IMR-90 (cell line): ENCODE measurements at regions not wholly inside any gene's neighbourhood (a gene's known extent, or its start where the extent isn't known, plus 50 kb on each side); places are given as distances from the start of the nearest gene placed in this dataset.

Experiments used
- ATAC-seq: fragments of 200-7000 bp; cut with Tn5 transposase; 2 replicates; pipeline ENCODE4 v1.9.1; 2020; ENCODE audit warnings: low read depth, mild to moderate bottlenecking, moderate library complexity
- BruUV-seq: library from RNA; stranded (reverse); fragments of 400-500 nt; replicated peaks from 2 replicates; lab custom pipeline; 2021; lab: Mats Ljungman, UMichigan
- CTCF ChIA-PET: fragments of 300-600 bp; formaldehyde crosslinking; extraction: SDS; loops from one replicate; lab custom pipeline; 2021; ENCODE audit warnings: antibody characterized with exemption; lab: Yijun Ruan, JAX
- POLR2A ChIA-PET: fragments of 300-600 bp; sonication (Branson Sonifier 250); formaldehyde crosslinking; loops from one replicate; lab custom pipeline; 2022; ENCODE audit warnings: antibody characterized with exemption; ENCODE audit not compliant: unreplicated experiment; lab: Charles Lee
- DNase-seq: peaks from one replicate; pipeline ENCODE4 v3.0.0; 2013
- H2AFZ ChIP-seq: replicated peaks from 2 replicates; pipeline ENCODE3; 2013; ENCODE audit warnings: low read length, mild to moderate bottlenecking; ENCODE audit not compliant: poor library complexity
- H2AK5ac ChIP-seq: 2 replicates; pipeline ENCODE4 v1.6.1; 2013; ENCODE audit warnings: low read depth, low read length, inconsistent platforms
- H2AK9ac ChIP-seq: replicated peaks from 2 replicates; pipeline ENCODE3; 2013; ENCODE audit warnings: mild to moderate bottlenecking, low read depth, low read length, moderate library complexity; ENCODE audit not compliant: poor library complexity
- H2BK120ac ChIP-seq: 2 replicates; pipeline ENCODE4 v1.6.1; 2013; ENCODE audit warnings: low read depth, low read length, inconsistent platforms
- H2BK15ac ChIP-seq: 3 replicates; pipeline ENCODE4 v1.6.1; 2013; ENCODE audit warnings: low read depth, low read length, inconsistent platforms
- H2BK20ac ChIP-seq: 2 replicates; pipeline ENCODE4 v1.6.1; 2013; ENCODE audit warnings: low read depth, mild to moderate bottlenecking, inconsistent platforms, low read length, moderate library complexity
- H2BK5ac ChIP-seq: 2 replicates; pipeline ENCODE4 v1.6.1; 2013; ENCODE audit warnings: mild to moderate bottlenecking, low read depth, low read length, inconsistent platforms; ENCODE audit not compliant: poor library complexity, severe bottlenecking
- H3K14ac ChIP-seq: replicated peaks from 2 replicates; pipeline ENCODE4 v1.6.1; 2013; ENCODE audit warnings: low read depth, low read length, inconsistent platforms
- H3K18ac ChIP-seq: 2 replicates; pipeline ENCODE4 v1.6.1; 2013; ENCODE audit warnings: low read depth, low read length, control low read depth
- H3K23ac ChIP-seq: 2 replicates; pipeline ENCODE4 v1.6.1; 2013; ENCODE audit warnings: low read depth, low read length, inconsistent platforms
- H3K27ac ChIP-seq: 2 replicates; pipeline ENCODE4 v1.5.1; 2013; ENCODE audit warnings: mild to moderate bottlenecking, control low read depth, low read length; ENCODE audit not compliant: insufficient read depth
- H3K27me3 ChIP-seq: 2 replicates; pipeline ENCODE4 v1.6.1; 2013; ENCODE audit warnings: low read length; ENCODE audit not compliant: control insufficient read depth, insufficient read depth
- H3K36me3 ChIP-seq: 2 replicates; pipeline ENCODE4 v1.6.1; 2013; ENCODE audit warnings: low read length, mixed read lengths; ENCODE audit not compliant: control insufficient read depth, insufficient read depth
- H3K4ac ChIP-seq: 2 replicates; pipeline ENCODE4 v1.6.1; 2013; ENCODE audit warnings: low read depth, low read length, inconsistent platforms
- H3K4me1 ChIP-seq: 2 replicates; pipeline ENCODE4 v1.6.1; 2013; ENCODE audit warnings: low read length, mixed read lengths; ENCODE audit not compliant: control insufficient read depth, insufficient read depth
- H3K4me2 ChIP-seq: 2 replicates; pipeline ENCODE4 v1.6.1; 2013; ENCODE audit warnings: low read depth, mild to moderate bottlenecking, control low read depth, low read length, moderate library complexity
- H3K4me3 ChIP-seq: 2 replicates; pipeline ENCODE4 v1.5.1; 2013; ENCODE audit warnings: low read depth, mild to moderate bottlenecking, control low read depth, low read length, moderate library complexity; ENCODE audit not compliant: insufficient read depth
- H3K56ac ChIP-seq: 2 replicates; pipeline ENCODE4 v1.6.1; 2013; ENCODE audit warnings: low read length, inconsistent platforms; ENCODE audit not compliant: insufficient read depth; ENCODE audit errors: extremely low read depth
- H3K79me1 ChIP-seq, 2 experiments: 2 replicates each; pipeline ENCODE4 v1.6.1; 2013; ENCODE audit warnings: low read length in 2 of 2, inconsistent platforms in 1 of 2, low read depth in 1 of 2
- H3K9ac ChIP-seq: 2 replicates; pipeline ENCODE4 v1.6.1; 2013; ENCODE audit warnings: low read depth, low read length, control low read depth
- H3K9me1 ChIP-seq: 2 replicates; pipeline ENCODE4 v1.6.1; 2013; ENCODE audit warnings: low read length, inconsistent platforms; ENCODE audit not compliant: insufficient read depth
- H3K9me3 ChIP-seq: 2 replicates; pipeline ENCODE4 v1.6.1; 2013; ENCODE audit warnings: low read length; ENCODE audit not compliant: control insufficient read depth, insufficient read depth
- H4K20me1 ChIP-seq: 2 replicates; pipeline ENCODE4 v1.6.1; 2013; ENCODE audit warnings: low read length, inconsistent platforms; ENCODE audit not compliant: insufficient read depth
- H4K5ac ChIP-seq: 2 replicates; pipeline ENCODE4 v1.6.1; 2013; ENCODE audit warnings: mild to moderate bottlenecking, low read depth, low read length, control low read depth
- H4K8ac ChIP-seq, 2 experiments: 2 replicates each; pipeline ENCODE4 v1.6.1; 2013; ENCODE audit warnings: low read depth in 2 of 2, low read length in 2 of 2, control low read depth in 1 of 2, inconsistent platforms in 1 of 2
- H4K91ac ChIP-seq: 2 replicates; pipeline ENCODE4 v1.6.1; 2013; ENCODE audit warnings: low read depth, low read length, inconsistent platforms; ENCODE audit not compliant: insufficient read depth
- BHLHE40 ChIP-seq: fragments of 150-350 bp; IDR thresholded peaks from 2 replicates; pipeline ENCODE4 v1.6.1; 2016; ENCODE audit warnings: mild to moderate bottlenecking, low read depth, low read length
- CEBPB ChIP-seq: IDR thresholded peaks from 2 replicates; pipeline ENCODE4 v1.6.1; 2012; ENCODE audit warnings: low read depth, low read length, improper control_type of control experiment
- CHD1 ChIP-seq: IDR thresholded peaks from 2 replicates; pipeline ENCODE4 v1.6.1; 2012; ENCODE audit warnings: low read depth, low read length, improper control_type of control experiment
- FOS ChIP-seq: fragments of 150-350 bp; IDR thresholded peaks from 2 replicates; pipeline ENCODE4 v1.6.1; 2016; ENCODE audit warnings: low read depth, low read length
- MAFK ChIP-seq: IDR thresholded peaks from 2 replicates; pipeline ENCODE4 v1.6.1; 2012; ENCODE audit warnings: low read depth, low read length, improper control_type of control experiment
- MAZ ChIP-seq: IDR thresholded peaks from 2 replicates; pipeline ENCODE4 v1.6.1; 2012; ENCODE audit warnings: low read depth, mild to moderate bottlenecking, low read length, improper control_type of control experiment, moderate library complexity, borderline replicate concordance
- MXI1 ChIP-seq: IDR thresholded peaks from 2 replicates; pipeline ENCODE4 v1.6.1; 2012; ENCODE audit warnings: low read depth, mild to moderate bottlenecking, low read length, moderate library complexity, borderline replicate concordance
- NFE2L2 ChIP-seq: fragments of 150-350 bp; IDR thresholded peaks from 2 replicates; pipeline ENCODE4 v1.6.1; 2016; ENCODE audit warnings: low read depth, mild to moderate bottlenecking, low read length
- POLR2A ChIP-seq: IDR thresholded peaks from 2 replicates; pipeline ENCODE4 v1.6.1; 2012; ENCODE audit warnings: mild to moderate bottlenecking, low read depth, low read length
- RAD21 ChIP-seq: IDR thresholded peaks from 2 replicates; pipeline ENCODE4 v1.6.1; 2012; ENCODE audit warnings: low read length, improper control_type of control experiment
- RCOR1 ChIP-seq: IDR thresholded peaks from 2 replicates; pipeline ENCODE4 v1.6.1; 2012; ENCODE audit warnings: mild to moderate bottlenecking, low read length, improper control_type of control experiment; ENCODE audit not compliant: insufficient replicate concordance
- RFX5 ChIP-seq: IDR thresholded peaks from 2 replicates; pipeline ENCODE4 v1.8.0; 2012; ENCODE audit warnings: low read depth, mild to moderate bottlenecking, low read length, moderate library complexity
- SMC3 ChIP-seq: fragments of 150-350 bp; IDR thresholded peaks from 2 replicates; pipeline ENCODE4 v1.6.1; 2016; ENCODE audit warnings: low read depth, mild to moderate bottlenecking, antibody characterized with exemption, low read length, moderate library complexity
- WGBS, 2 experiments: methylation state at CpG; one replicate each; pipeline versions ENCODE4 v1.1.5 to v1.1.7; 2013; ENCODE audit warnings: missing lambda C conversion rate in 2 of 2; ENCODE audit not compliant: insufficient read length in 1 of 2; ENCODE audit errors: extremely low coverage in 2 of 2; 5-methylcytosine and 5-hydroxymethylcytosine counted together
- dilution Hi-C: fragments of 300-500 bp; cut with HindIII; formaldehyde crosslinking; loops from one replicate; pipeline ENCODE4 v1.14.3; 2018; ENCODE audit warnings: low sequenced_read_pairs; ENCODE audit not compliant: unreplicated experiment
- in situ Hi-C: fragments of 300-500 bp; cut with MboI; formaldehyde crosslinking; loops from 3 replicates; pipeline ENCODE4 v1.14.3; 2019; ENCODE audit warnings: low sequenced_read_pairs, inconsistent platforms, mixed read lengths
- intact Hi-C: fragments of 100-400 bp; cut with micrococcal nuclease; formaldehyde crosslinking; loops from 2 replicates; pipeline ENCODE4 v1.10.0; 2022
- TF ChIP-seq, protein P1 (sequence below): fragments of 150-350 bp; IDR thresholded peaks from 2 replicates; pipeline ENCODE4 v1.6.1; 2016; ENCODE audit warnings: low read depth, mild to moderate bottlenecking, low read length, moderate library complexity, borderline replicate concordance
- TF ChIP-seq, protein P2 (sequence below): conservative IDR thresholded peaks from 2 replicates; pipeline ENCODE4 v1.5.1; 2012; ENCODE audit warnings: mild to moderate bottlenecking, low read depth, low read length, improper control_type of control experiment
- TF ChIP-seq, protein P3 (sequence below): fragments of 150-350 bp; IDR thresholded peaks from 2 replicates; pipeline ENCODE4 v1.6.1; 2017; ENCODE audit warnings: mild to moderate bottlenecking, antibody characterized with exemption, low read length, low read depth

DNA sequence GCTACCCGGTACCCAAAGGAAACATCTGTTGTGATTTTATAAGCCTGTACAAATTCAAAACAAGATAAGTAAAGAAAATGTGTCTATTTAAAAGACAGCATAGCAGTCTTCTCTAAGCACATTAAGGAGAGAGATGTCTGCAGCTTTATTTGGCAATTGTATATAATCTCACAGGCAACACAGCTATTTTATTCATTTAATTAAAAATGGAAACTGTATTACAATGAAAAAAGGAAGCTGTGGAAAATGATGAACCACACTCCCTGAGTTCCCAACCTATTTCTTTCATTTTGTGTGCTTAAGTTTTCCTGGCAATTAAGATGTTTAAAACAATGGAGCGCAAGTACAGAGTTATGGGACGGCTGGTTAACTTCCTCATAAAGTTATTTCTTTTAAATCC is 78.4 kb downstream of the CBLL2 start:
- WGBS, 2 experiments: no CpG with 5 or more reads among the region's 3 CpGs
- H2BK15ac ChIP-seq: no peak overlapping the region
- DNase-seq: no peak
- POLR2A ChIA-PET: no interaction called here
- H3K9me1 ChIP-seq: no peaks in the 10 kb centered on the region
- no peaks in the 10 kb centered on the region for H3K27me3 ChIP-seq
- H3K4me1 ChIP-seq: no peaks in the 10 kb centered on the region
- no peak overlapping the region for H3K27ac ChIP-seq
- H3K14ac ChIP-seq: no peak overlapping the region
- H3K9me3 ChIP-seq: no peaks in the 10 kb centered on the region
- H3K56ac ChIP-seq: no peak overlapping the region
- H4K20me1 ChIP-seq: no peaks in the 10 kb centered on the region
- no TSS peak for BruUV-seq
- no peak for ATAC-seq
- no peak overlapping the region for H3K23ac ChIP-seq
- dilution Hi-C loops (no loop called here), in situ Hi-C loops (no loop called here), intact Hi-C loops (no loop called here)
- H2BK5ac ChIP-seq: no peak overlapping the region
- H2BK120ac ChIP-seq: no peak overlapping the region
- H3K9ac ChIP-seq: no peak overlapping the region
- H2AFZ ChIP-seq: no peak overlapping the region
- H3K79me1 ChIP-seq: no peaks in the 10 kb centered on the region
- H2AK5ac ChIP-seq: no peak overlapping the region
- H3K18ac ChIP-seq: no peak overlapping the region
- no peak overlapping the region for H4K91ac ChIP-seq
- H2AK9ac ChIP-seq: no peak overlapping the region
- CTCF ChIA-PET: no interaction called here
- no peaks in the 10 kb centered on the region for H3K36me3 ChIP-seq
- no peak overlapping the region for H3K4me2 ChIP-seq
- no peak overlapping the region for H3K4ac ChIP-seq
- H4K8ac ChIP-seq: no peak overlapping the region
- H2BK20ac ChIP-seq: no peak overlapping the region
- no peak overlapping the region for H3K4me3 ChIP-seq
- no peak overlapping the region for H4K5ac ChIP-seq
- no peak for TF ChIP-seq RAD21
- no peak for TF ChIP-seq FOS
- TF ChIP-seq SMC3: no peak
- TF ChIP-seq, protein P1, sequence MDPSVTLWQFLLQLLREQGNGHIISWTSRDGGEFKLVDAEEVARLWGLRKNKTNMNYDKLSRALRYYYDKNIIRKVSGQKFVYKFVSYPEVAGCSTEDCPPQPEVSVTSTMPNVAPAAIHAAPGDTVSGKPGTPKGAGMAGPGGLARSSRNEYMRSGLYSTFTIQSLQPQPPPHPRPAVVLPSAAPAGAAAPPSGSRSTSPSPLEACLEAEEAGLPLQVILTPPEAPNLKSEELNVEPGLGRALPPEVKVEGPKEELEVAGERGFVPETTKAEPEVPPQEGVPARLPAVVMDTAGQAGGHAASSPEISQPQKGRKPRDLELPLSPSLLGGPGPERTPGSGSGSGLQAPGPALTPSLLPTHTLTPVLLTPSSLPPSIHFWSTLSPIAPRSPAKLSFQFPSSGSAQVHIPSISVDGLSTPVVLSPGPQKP: no peak
- TF ChIP-seq, protein P2, sequence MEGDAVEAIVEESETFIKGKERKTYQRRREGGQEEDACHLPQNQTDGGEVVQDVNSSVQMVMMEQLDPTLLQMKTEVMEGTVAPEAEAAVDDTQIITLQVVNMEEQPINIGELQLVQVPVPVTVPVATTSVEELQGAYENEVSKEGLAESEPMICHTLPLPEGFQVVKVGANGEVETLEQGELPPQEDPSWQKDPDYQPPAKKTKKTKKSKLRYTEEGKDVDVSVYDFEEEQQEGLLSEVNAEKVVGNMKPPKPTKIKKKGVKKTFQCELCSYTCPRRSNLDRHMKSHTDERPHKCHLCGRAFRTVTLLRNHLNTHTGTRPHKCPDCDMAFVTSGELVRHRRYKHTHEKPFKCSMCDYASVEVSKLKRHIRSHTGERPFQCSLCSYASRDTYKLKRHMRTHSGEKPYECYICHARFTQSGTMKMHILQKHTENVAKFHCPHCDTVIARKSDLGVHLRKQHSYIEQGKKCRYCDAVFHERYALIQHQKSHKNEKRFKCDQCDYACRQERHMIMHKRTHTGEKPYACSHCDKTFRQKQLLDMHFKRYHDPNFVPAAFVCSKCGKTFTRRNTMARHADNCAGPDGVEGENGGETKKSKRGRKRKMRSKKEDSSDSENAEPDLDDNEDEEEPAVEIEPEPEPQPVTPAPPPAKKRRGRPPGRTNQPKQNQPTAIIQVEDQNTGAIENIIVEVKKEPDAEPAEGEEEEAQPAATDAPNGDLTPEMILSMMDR: no peak
- no peak for TF ChIP-seq POLR2A
- no peak for TF ChIP-seq RCOR1
- TF ChIP-seq NFE2L2: no peak
- TF ChIP-seq CHD1: no peak
- no peak for TF ChIP-seq BHLHE40
- no peak for TF ChIP-seq MAZ
- no peak for TF ChIP-seq MAFK
- no peak for TF ChIP-seq MXI1
- TF ChIP-seq, protein P3, sequence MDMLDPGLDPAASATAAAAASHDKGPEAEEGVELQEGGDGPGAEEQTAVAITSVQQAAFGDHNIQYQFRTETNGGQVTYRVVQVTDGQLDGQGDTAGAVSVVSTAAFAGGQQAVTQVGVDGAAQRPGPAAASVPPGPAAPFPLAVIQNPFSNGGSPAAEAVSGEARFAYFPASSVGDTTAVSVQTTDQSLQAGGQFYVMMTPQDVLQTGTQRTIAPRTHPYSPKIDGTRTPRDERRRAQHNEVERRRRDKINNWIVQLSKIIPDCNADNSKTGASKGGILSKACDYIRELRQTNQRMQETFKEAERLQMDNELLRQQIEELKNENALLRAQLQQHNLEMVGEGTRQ: no peak
- no peak for TF ChIP-seq RFX5
- no peak for TF ChIP-seq CEBPB
